Endothelial cell of umbilical vein (primary cell): ENCODE measurements at regions not wholly inside any gene's neighbourhood (a gene's known extent, or its start where the extent isn't known, plus 50 kb on each side); places are given as distances from the start of the nearest gene placed in this dataset.

Source experiments
- BruUV-seq: library from RNA; stranded (reverse); fragments of 400-500 nt; replicated peaks from 2 replicates; lab custom pipeline; 2021; lab: Mats Ljungman, UMichigan
- CTCF ChIA-PET: fragments of 300-600, 350-600 bp; sonication (Branson Sonifier 250); formaldehyde crosslinking; loops from one replicate; lab custom pipeline; 2021; ENCODE audit warnings: antibody characterized with exemption, inconsistent platforms; lab: Charles Lee
- POLR2A ChIA-PET: fragments of 300-600, 350-600 bp; sonication (Branson Sonifier 250); formaldehyde crosslinking; loops from one replicate; lab custom pipeline; 2021; ENCODE audit warnings: antibody characterized with exemption, inconsistent platforms; lab: Charles Lee
- DNase-seq: peaks from one replicate; pipeline ENCODE4 v3.0.0-alpha.2; 2011; ENCODE audit warnings: low read depth, low spot score
- FAIRE-seq: peaks from 2 replicates; lab custom pipeline; 2011; peaks lifted over from hg19 to GRCh38; lab: Jason Lieb, UNC
- H2AFZ ChIP-seq: 2 replicates; pipeline ENCODE4 v1.6.0; 2012; ENCODE audit warnings: low read depth, low read length, control low read depth, inconsistent platforms
- H3K27ac ChIP-seq: 2 replicates; pipeline ENCODE4 v1.5.1; 2011; ENCODE audit warnings: low read depth, mild to moderate bottlenecking, control low read depth, low read length, moderate library complexity; ENCODE audit not compliant: insufficient read depth
- H3K27me3 ChIP-seq, 2 experiments: 2 replicates each; pipeline versions ENCODE4 v1.6.0 to v1.6.1; 2011; ENCODE audit warnings: low read length in 2 of 2, mixed read lengths in 1 of 2; ENCODE audit not compliant: control insufficient read depth in 2 of 2, insufficient read depth in 2 of 2
- H3K36me3 ChIP-seq, 2 experiments: 2 replicates in 1 of 2; 3 replicates in 1 of 2; pipeline ENCODE4 v1.5.1; 2011; ENCODE audit warnings: low read length in 2 of 2, mild to moderate bottlenecking in 1 of 2, moderate library complexity in 1 of 2; ENCODE audit not compliant: control insufficient read depth in 2 of 2, insufficient read depth in 2 of 2; ENCODE audit errors: extremely low read depth in 1 of 2
- H3K4me1 ChIP-seq: 3 replicates; pipeline ENCODE4 v1.5.1; 2011; ENCODE audit warnings: mild to moderate bottlenecking, low read length; ENCODE audit not compliant: control insufficient read depth, insufficient read depth; ENCODE audit errors: extremely low read depth
- H3K4me2 ChIP-seq: 2 replicates; pipeline ENCODE4 v1.6.1; 2011; ENCODE audit warnings: low read length, control low read depth, mixed read lengths; ENCODE audit not compliant: insufficient read depth
- H3K4me3 ChIP-seq, 3 experiments: fragments of 200-600 bp in 1 of 3; sonication (generic), shearing (Covaris generic) in 1 of 3; replicated peaks in 1 of 3; 2 replicates each; pipeline ENCODE4 v1.5.1; 2011 to 2016; ENCODE audit warnings: control low read depth in 3 of 3, low read length in 3 of 3, mild to moderate bottlenecking in 2 of 3, inconsistent platforms in 1 of 3, low read depth in 1 of 3, moderate library complexity in 1 of 3; ENCODE audit not compliant: insufficient read depth in 1 of 3
- H3K79me2 ChIP-seq: 2 replicates; pipeline ENCODE4 v1.6.0; 2012; ENCODE audit warnings: low read length, inconsistent platforms; ENCODE audit not compliant: control insufficient read depth, insufficient read depth
- H3K9ac ChIP-seq: replicated peaks from 2 replicates; pipeline ENCODE3; 2011; ENCODE audit warnings: low read length, control low read depth; ENCODE audit not compliant: insufficient read depth; ENCODE audit errors: extremely low read depth
- H3K9me1 ChIP-seq: replicated peaks from 3 replicates; pipeline ENCODE4 v1.6.0; 2011; ENCODE audit warnings: mild to moderate bottlenecking, low read length; ENCODE audit not compliant: control insufficient read depth, insufficient read depth; ENCODE audit errors: extremely low read depth
- H3K9me3 ChIP-seq: replicated peaks from 2 replicates; pipeline ENCODE4 v1.5.1; 2012; ENCODE audit warnings: low read length, inconsistent platforms; ENCODE audit not compliant: control insufficient read depth, insufficient read depth
- H4K20me1 ChIP-seq: replicated peaks from 2 replicates; pipeline ENCODE3; 2011; ENCODE audit warnings: mild to moderate bottlenecking, low read length; ENCODE audit not compliant: control insufficient read depth, insufficient read depth; ENCODE audit errors: extremely low read depth
- EZH2 ChIP-seq: IDR thresholded peaks from 2 replicates; pipeline ENCODE4 v1.6.1; 2012; ENCODE audit warnings: borderline replicate concordance, low read depth, mild to moderate bottlenecking, moderate library complexity, low read length, inconsistent platforms; ENCODE audit not compliant: severe bottlenecking
- FOS ChIP-seq: IDR thresholded peaks from 2 replicates; pipeline ENCODE4 v1.6.1; 2011; ENCODE audit warnings: mild to moderate bottlenecking, low read length, moderate library complexity, borderline replicate concordance; ENCODE audit not compliant: insufficient read depth
- GATA2 ChIP-seq: IDR thresholded peaks from 2 replicates; pipeline ENCODE4 v1.7.0; 2011; ENCODE audit warnings: low read depth, mild to moderate bottlenecking, moderate library complexity, mixed read lengths, low read length; ENCODE audit not compliant: insufficient read length, insufficient read depth
- JUN ChIP-seq: IDR thresholded peaks from 2 replicates; pipeline ENCODE4 v1.6.1; 2011; ENCODE audit warnings: borderline replicate concordance, low read depth; ENCODE audit not compliant: insufficient read length, insufficient read depth
- MYC ChIP-seq: IDR thresholded peaks from one replicate; pipeline ENCODE4 v1.6.1; 2011; ENCODE audit warnings: mild to moderate bottlenecking, low read depth, low read length
- POLR2A ChIP-seq: IDR thresholded peaks from 2 replicates; pipeline ENCODE4 v1.6.1; 2012; ENCODE audit warnings: low read depth, mild to moderate bottlenecking, control low read depth, low read length
- POLR2AphosphoS5 ChIP-seq: IDR thresholded peaks from 2 replicates; pipeline ENCODE4 v1.6.1; 2012; ENCODE audit warnings: low read depth, mild to moderate bottlenecking, control low read depth, low read length, moderate library complexity; ENCODE audit not compliant: insufficient read depth
- dilution Hi-C: fragments of 300-500 bp; cut with MboI; formaldehyde crosslinking; loops from one replicate; pipeline ENCODE4 v1.15.0; 2019; ENCODE audit warnings: low sequenced_read_pairs; ENCODE audit not compliant: extremely low pct_ligation_motif_present
- intact Hi-C: fragments of 100-400 bp; cut with micrococcal nuclease; formaldehyde crosslinking; loops from one replicate; pipeline ENCODE4 v1.10.0; 2022
- TF ChIP-seq, protein P1 (sequence below): IDR thresholded peaks from 2 replicates; pipeline ENCODE4 v1.6.1; 2011; ENCODE audit not compliant: insufficient read depth, insufficient read length
- TF ChIP-seq, protein P2 (sequence below), 2 donors: IDR thresholded peaks; 1 replicate in 1 of 2; 2 replicates in 1 of 2; pipeline ENCODE4 v1.5.1; 2011; ENCODE audit warnings: low read length in 2 of 2, mild to moderate bottlenecking in 2 of 2, moderate library complexity in 2 of 2, control low read depth in 1 of 2, inconsistent platforms in 1 of 2, low read depth in 1 of 2; ENCODE audit not compliant: insufficient read depth in 1 of 2; ENCODE audit errors: extremely low read depth in 1 of 2

DNA sequence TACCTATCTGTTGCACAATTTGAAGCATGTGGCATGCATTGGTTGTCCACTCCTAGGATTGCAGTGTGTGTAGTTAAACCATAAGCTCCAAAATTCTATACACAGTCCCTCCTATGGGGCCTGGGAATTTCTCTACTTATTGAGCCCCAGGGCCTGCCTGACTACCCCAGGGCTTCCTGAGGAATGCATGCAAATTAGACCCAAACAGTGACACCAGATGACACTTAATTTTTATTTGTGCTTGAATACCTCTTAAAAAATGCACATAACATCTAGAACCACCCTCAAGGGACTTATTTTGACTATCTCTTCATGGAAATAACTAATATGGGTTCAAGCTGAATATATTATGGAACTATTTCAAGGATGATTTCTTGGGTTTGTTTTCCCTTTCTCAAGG, 236.4 kb downstream of the PPP1R2C start:
- H3K27ac ChIP-seq, result no peak overlapping the region
- DNase-seq, result no peak
- no peaks in the 10 kb centered on the region for H4K20me1 ChIP-seq
- H3K9me1 ChIP-seq, result no peaks in the 10 kb centered on the region
- H2AFZ ChIP-seq, result no peak overlapping the region
- H3K36me3 ChIP-seq, result no peaks in the 10 kb centered on the region
- no peak for TF ChIP-seq FOS
- TF ChIP-seq, protein P1, sequence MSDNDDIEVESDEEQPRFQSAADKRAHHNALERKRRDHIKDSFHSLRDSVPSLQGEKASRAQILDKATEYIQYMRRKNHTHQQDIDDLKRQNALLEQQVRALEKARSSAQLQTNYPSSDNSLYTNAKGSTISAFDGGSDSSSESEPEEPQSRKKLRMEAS, result no peak
- TF ChIP-seq GATA2, result no peak
- no peak for TF ChIP-seq EZH2
- TF ChIP-seq JUN, result no peak
- TF ChIP-seq, protein P2, sequence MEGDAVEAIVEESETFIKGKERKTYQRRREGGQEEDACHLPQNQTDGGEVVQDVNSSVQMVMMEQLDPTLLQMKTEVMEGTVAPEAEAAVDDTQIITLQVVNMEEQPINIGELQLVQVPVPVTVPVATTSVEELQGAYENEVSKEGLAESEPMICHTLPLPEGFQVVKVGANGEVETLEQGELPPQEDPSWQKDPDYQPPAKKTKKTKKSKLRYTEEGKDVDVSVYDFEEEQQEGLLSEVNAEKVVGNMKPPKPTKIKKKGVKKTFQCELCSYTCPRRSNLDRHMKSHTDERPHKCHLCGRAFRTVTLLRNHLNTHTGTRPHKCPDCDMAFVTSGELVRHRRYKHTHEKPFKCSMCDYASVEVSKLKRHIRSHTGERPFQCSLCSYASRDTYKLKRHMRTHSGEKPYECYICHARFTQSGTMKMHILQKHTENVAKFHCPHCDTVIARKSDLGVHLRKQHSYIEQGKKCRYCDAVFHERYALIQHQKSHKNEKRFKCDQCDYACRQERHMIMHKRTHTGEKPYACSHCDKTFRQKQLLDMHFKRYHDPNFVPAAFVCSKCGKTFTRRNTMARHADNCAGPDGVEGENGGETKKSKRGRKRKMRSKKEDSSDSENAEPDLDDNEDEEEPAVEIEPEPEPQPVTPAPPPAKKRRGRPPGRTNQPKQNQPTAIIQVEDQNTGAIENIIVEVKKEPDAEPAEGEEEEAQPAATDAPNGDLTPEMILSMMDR (IDR thresholded peaks at IDR 0.05; ENCODE audit: extremely low read depth in 1 of 2, insufficient read depth in 1 of 2, low read depth in 1 of 2, low read length in 2 of 2), result no peak
- no peak for TF ChIP-seq MYC
- TF ChIP-seq POLR2AphosphoS5, result no peak
- TF ChIP-seq POLR2A, result no peak
- POLR2A ChIA-PET, result no interaction called here
- H3K4me2 ChIP-seq, result no peak overlapping the region
- dilution Hi-C loops, result no loop called here
- CTCF ChIA-PET, result no interaction called here
- intact Hi-C loops, result no loop called here
- H3K79me2 ChIP-seq, result no peaks in the 10 kb centered on the region
- no peak overlapping the region for H3K9ac ChIP-seq
- H3K27me3 ChIP-seq, result no peaks in the 10 kb centered on the region
- BruUV-seq, result no TSS peak
- FAIRE-seq, result no peak
- no peaks in the 10 kb centered on the region for H3K4me1 ChIP-seq
- no peaks in the 10 kb centered on the region for H3K9me3 ChIP-seq
- no peak overlapping the region for H3K4me3 ChIP-seq
